DMS53 treated with DMSO at 0.1 percent for 48 hours (cell line): ENCODE measurements at regions not wholly inside any gene's neighbourhood (a gene's known extent, or its start where the extent isn't known, plus 50 kb on each side); places are given as distances from the start of the nearest gene placed in this dataset.
"Not testable (repeated sequence)": the region's sequence is repeated elsewhere in the genome, so short reads cannot be mapped to it uniquely, and the experiment has no call there.

Experiments
- DNase-seq: peaks from one replicate; lab custom pipeline; 2025; ENCODE audit not compliant: unreplicated experiment; lab: John Stamatoyannopoulos, UW

GRCh38 chr14:106327702-106328353, 801.4 kb downstream of the TMEM121 start:
- not testable (repeated sequence) for DNase-seq

- not testable (repeated sequence) for DNase-seq
Observed at GRCh38 chr14:106329243-106329642, 802.9 kb downstream of the TMEM121 start.

- not testable (repeated sequence) for DNase-seq
Observed at GRCh38 chr14:106329987-106330774, 803.8 kb downstream of the TMEM121 start.

- not testable (repeated sequence) for DNase-seq
Observed at GRCh38 chr14:106334428-106335109, 808.2 kb downstream of the TMEM121 start.

- DNase-seq = not testable (repeated sequence)
Observed at GRCh38 chr14:106335110-106335429, 808.7 kb downstream of the TMEM121 start.

GRCh38 chr14:106338775-106339174, 812.4 kb downstream of the TMEM121 start:
- not testable (repeated sequence) for DNase-seq

- not testable (repeated sequence) for DNase-seq
Observed at GRCh38 chr14:106340658-106341057, 814.3 kb downstream of the TMEM121 start.

GRCh38 chr14:106341161-106341560, 814.8 kb downstream of the TMEM121 start:
- not testable (repeated sequence) for DNase-seq

GRCh38 chr14:106343626-106344025, 817.2 kb downstream of the TMEM121 start:
- no peak for DNase-seq

GRCh38 chr14:106344065-106344614, 817.8 kb downstream of the TMEM121 start:
- not testable (repeated sequence) for DNase-seq

GRCh38 chr14:106344791-106345479, 818.6 kb downstream of the TMEM121 start:
- DNase-seq = not testable (repeated sequence)

GRCh38 chr14:106346084-106346483, 819.7 kb downstream of the TMEM121 start:
- no peak for DNase-seq

GRCh38 chr14:106346534-106347290, 820.3 kb downstream of the TMEM121 start:
- DNase-seq = no peak

- no peak for DNase-seq
Observed at GRCh38 chr14:106347291-106347778, 821.0 kb downstream of the TMEM121 start.

- no peak for DNase-seq
Observed at GRCh38 chr14:106347890-106348755, 821.7 kb downstream of the TMEM121 start.

- DNase-seq = not testable (repeated sequence)
Observed at GRCh38 chr14:106348873-106349540, 822.6 kb downstream of the TMEM121 start.

- DNase-seq = not testable (repeated sequence)
Observed at GRCh38 chr14:106349678-106350457, 823.5 kb downstream of the TMEM121 start.
